Liver (tissue), 6 donors: ENCODE measurements at regions not wholly inside any gene's neighbourhood (a gene's known extent, or its start where the extent isn't known, plus 50 kb on each side); places are given as distances from the start of the nearest gene placed in this dataset.
"Not testable (repeated sequence)": the region's sequence is repeated elsewhere in the genome, so short reads cannot be mapped to it uniquely, and the experiment has no call there.

ENCODE experiments used
- DNase-seq: peaks from one replicate; pipeline ENCODE4 v3.0.0-alpha.2; 2017; ENCODE audit warnings: low spot score
- H3K27ac ChIP-seq, 2 donors: one replicate each; pipeline ENCODE4 v1.7.0; 2013; ENCODE audit warnings: inconsistent platforms in 2 of 2, low read length in 2 of 2, control low read depth in 1 of 2, low read depth in 1 of 2, mild to moderate bottlenecking in 1 of 2
- H3K27me3 ChIP-seq, 4 donors: one replicate each; pipeline versions ENCODE4 v1.6.1 to v1.7.0; 2013; ENCODE audit warnings: low read length in 3 of 4, inconsistent platforms in 1 of 4, mild to moderate bottlenecking in 1 of 4, moderate library complexity in 1 of 4; ENCODE audit not compliant: control insufficient read depth in 4 of 4, insufficient read depth in 4 of 4
- H3K36me3 ChIP-seq, 4 donors: one replicate each; pipeline versions ENCODE4 v1.6.1 to v1.7.0; 2013; ENCODE audit warnings: low read length in 3 of 4, mild to moderate bottlenecking in 3 of 4, low read depth in 1 of 4, moderate library complexity in 1 of 4; ENCODE audit not compliant: control insufficient read depth in 4 of 4, insufficient read depth in 3 of 4
- H3K4me1 ChIP-seq, 4 donors: one replicate each; pipeline versions ENCODE4 v1.6.1 to v1.7.0; 2013; ENCODE audit warnings: low read length in 3 of 4, mild to moderate bottlenecking in 3 of 4, moderate library complexity in 1 of 4; ENCODE audit not compliant: control insufficient read depth in 4 of 4, insufficient read depth in 4 of 4
- H3K4me3 ChIP-seq, 3 donors: one replicate each; pipeline versions ENCODE4 v1.6.1 to v1.7.0; 2013; ENCODE audit warnings: low read length in 3 of 3, control low read depth in 1 of 3, low read depth in 1 of 3, mild to moderate bottlenecking in 1 of 3
- H3K9ac ChIP-seq, 2 donors: one replicate each; pipeline ENCODE4 v1.7.0; 2013; ENCODE audit warnings: low read length in 2 of 2, mild to moderate bottlenecking in 2 of 2, moderate library complexity in 2 of 2, control low read depth in 1 of 2, low read depth in 1 of 2
- H3K9me3 ChIP-seq, 4 donors: one replicate each; pipeline versions ENCODE4 v1.6.1 to v1.7.0; 2013; ENCODE audit warnings: low read length in 3 of 4; ENCODE audit not compliant: control insufficient read depth in 4 of 4
- WGBS: extraction: QIAGEN DNeasy Blood & Tissue Kit; methylation state at CpG from one replicate; pipeline ENCODE4 v1.1.7; 2013; 5-methylcytosine and 5-hydroxymethylcytosine counted together
- donor health status: healthy.
- donor health status: healthy.
- donor health status: healthy.

- H3K4me3 ChIP-seq, H3K4me1 ChIP-seq: not testable (repeated sequence)
- 63% methylated on average over 6 of the region's 6 CpGs for WGBS
Measured at GRCh38 chr2:113571482-113572068, 55.5 kb upstream of the RABL2A start.

GRCh38 chr2:113575721-113576120 lies 51.3 kb upstream of the RABL2A start:
- H3K4me1 ChIP-seq, H3K27ac ChIP-seq, DNase-seq, H3K4me3 ChIP-seq, H3K27me3 ChIP-seq, H3K36me3 ChIP-seq, H3K9ac ChIP-seq, H3K9me3 ChIP-seq: not testable (repeated sequence)
- WGBS = 82% methylated on average over 2 of the region's 4 CpGs

More at GRCh38 chr2:113571482-113572068, 55.5 kb upstream of the RABL2A start:
- H3K9ac ChIP-seq, H3K36me3 ChIP-seq, H3K27ac ChIP-seq, H3K9me3 ChIP-seq, H3K27me3 ChIP-seq: not testable (repeated sequence)
- peak; percentile 27 for DNase-seq

- not testable (repeated sequence) for DNase-seq, H3K4me3 ChIP-seq, H3K4me1 ChIP-seq, H3K9me3 ChIP-seq, H3K27me3 ChIP-seq, H3K9ac ChIP-seq, H3K27ac ChIP-seq, H3K36me3 ChIP-seq
- 83% methylated on average over 8 of the region's 8 CpGs for WGBS
Measured at GRCh38 chr2:113576353-113576752, 50.7 kb upstream of the RABL2A start.
